Keratinocyte (primary cell): ENCODE measurements at regions not wholly inside any gene's neighbourhood (a gene's known extent, or its start where the extent isn't known, plus 50 kb on each side); places are given as distances from the start of the nearest gene placed in this dataset.

Experiments
- DNase-seq: peaks from one replicate; pipeline ENCODE4 v3.0.0-alpha.2; 2011; ENCODE audit warnings: low read depth, missing footprints, low spot score
- FAIRE-seq: peaks from 2 replicates; lab custom pipeline; 2011; peaks lifted over from hg19 to GRCh38; lab: Jason Lieb, UNC
- H2AFZ ChIP-seq: 2 replicates; pipeline ENCODE4 v1.6.0; 2012; ENCODE audit warnings: low read length, control low read depth, inconsistent platforms; ENCODE audit not compliant: control insufficient read depth
- H3K27ac ChIP-seq: 2 replicates; pipeline ENCODE4 v1.5.1; 2011; ENCODE audit warnings: low read length; ENCODE audit not compliant: control insufficient read depth, insufficient read depth
- H3K27me3 ChIP-seq: 3 replicates; pipeline ENCODE4 v1.6.0; 2011; ENCODE audit warnings: low read length; ENCODE audit not compliant: control insufficient read depth, insufficient read depth; ENCODE audit errors: extremely low read depth
- H3K36me3 ChIP-seq, 2 experiments: 2 replicates in 1 of 2; 3 replicates in 1 of 2; pipeline ENCODE4 v1.5.1; 2011; ENCODE audit warnings: low read length in 2 of 2, mild to moderate bottlenecking in 1 of 2; ENCODE audit not compliant: control insufficient read depth in 2 of 2, insufficient read depth in 2 of 2; ENCODE audit errors: extremely low read depth in 1 of 2
- H3K4me1 ChIP-seq: 3 replicates; pipeline ENCODE4 v1.5.1; 2011; ENCODE audit warnings: low read length; ENCODE audit not compliant: control insufficient read depth, insufficient read depth; ENCODE audit errors: extremely low read depth
- H3K4me2 ChIP-seq: 3 replicates; pipeline ENCODE4 v1.6.0; 2011; ENCODE audit warnings: low read depth, low read length; ENCODE audit not compliant: control insufficient read depth, insufficient read depth; ENCODE audit errors: extremely low read depth
- H3K4me3 ChIP-seq, 3 experiments: fragments of 200-600 bp in 1 of 3; sonication (generic) in 1 of 3; 2 replicates in 2 of 3; 3 replicates in 1 of 3; pipeline ENCODE4 v1.5.1; 2011 to 2016; ENCODE audit warnings: low read length in 3 of 3, mild to moderate bottlenecking in 3 of 3, control low read depth in 2 of 3, inconsistent platforms in 1 of 3, low read depth in 1 of 3, mixed read lengths in 1 of 3, mixed run types in 1 of 3, moderate library complexity in 1 of 3; ENCODE audit not compliant: control insufficient read depth in 2 of 3, insufficient read depth in 2 of 3; ENCODE audit errors: extremely low read depth in 1 of 3
- H3K79me2 ChIP-seq: 2 replicates; pipeline ENCODE4 v1.6.0; 2012; ENCODE audit warnings: low read length; ENCODE audit not compliant: control insufficient read depth, insufficient read depth
- H3K9ac ChIP-seq: 3 replicates; pipeline ENCODE4 v1.6.0; 2011; ENCODE audit warnings: low read length; ENCODE audit not compliant: control insufficient read depth, insufficient read depth; ENCODE audit errors: extremely low read depth
- H3K9me1 ChIP-seq: 3 replicates; pipeline ENCODE4 v1.6.0; 2011; ENCODE audit warnings: low read length; ENCODE audit not compliant: control insufficient read depth, insufficient read depth; ENCODE audit errors: extremely low read depth
- H3K9me3 ChIP-seq: 2 replicates; pipeline ENCODE4 v1.5.1; 2012; ENCODE audit warnings: low read depth, low read length; ENCODE audit not compliant: control insufficient read depth
- H4K20me1 ChIP-seq: 3 replicates; pipeline ENCODE4 v1.6.0; 2011; ENCODE audit warnings: low read length; ENCODE audit not compliant: control insufficient read depth, insufficient read depth; ENCODE audit errors: extremely low read depth
- CTCF ChIP-seq, 3 experiments: IDR thresholded peaks in 1 of 3; conservative IDR thresholded peaks in 1 of 3; optimal IDR thresholded peaks in 1 of 3; 2 replicates in 2 of 3; 3 replicates in 1 of 3; pipeline versions ENCODE3 to v1.5.1; 2011; ENCODE audit warnings: low read length in 3 of 3, mild to moderate bottlenecking in 3 of 3, moderate library complexity in 2 of 3, control low read depth in 1 of 3, inconsistent platforms in 1 of 3; ENCODE audit not compliant: insufficient read depth in 2 of 3; ENCODE audit errors: extremely low read depth in 1 of 3
- EZH2 ChIP-seq: IDR thresholded peaks from one replicate; pipeline ENCODE4 v1.6.1; 2012; ENCODE audit warnings: inconsistent platforms, mild to moderate bottlenecking, low read length, moderate library complexity
- dilution Hi-C: fragments of 300-500 bp; cut with MboI; formaldehyde crosslinking; loops from one replicate; pipeline ENCODE4 v1.7.0; 2020; ENCODE audit warnings: low sequenced_read_pairs; ENCODE audit not compliant: extremely low pct_ligation_motif_present

GRCh38 chr3:187848401-187848800 lies 103.1 kb upstream of the BCL6 start:
- dilution Hi-C loops = no loop called here
- no peaks in the 10 kb centered on the region for H4K20me1 ChIP-seq
- no peak for DNase-seq
- H3K9me3 ChIP-seq = peaks cover 4% of the 10 kb centered on the region
- H3K36me3 ChIP-seq = no peaks in the 10 kb centered on the region
- TF ChIP-seq CTCF (optimal IDR thresholded peaks at IDR 0.05 in 1 of 3, IDR thresholded peaks at IDR 0.05 in 1 of 3, conservative IDR thresholded peaks at IDR 0.05 in 1 of 3; ENCODE audit: extremely low read depth in 1 of 3, insufficient read depth in 2 of 3, low read length in 3 of 3) (no peak), EZH2 (no peak)
- H3K9ac ChIP-seq = no peak overlapping the region
- no peak overlapping the region for H2AFZ ChIP-seq
- peaks cover 7% of the 10 kb centered on the region for H3K4me1 ChIP-seq
- H3K4me3 ChIP-seq = no peak overlapping the region
- no peak overlapping the region for H3K4me2 ChIP-seq
- H3K27ac ChIP-seq = no peak overlapping the region
- no peaks in the 10 kb centered on the region for H3K79me2 ChIP-seq
- H3K27me3 ChIP-seq = no peaks in the 10 kb centered on the region
- H3K9me1 ChIP-seq = no peaks in the 10 kb centered on the region
- no peak for FAIRE-seq

GRCh38 chr3:187849016-187849654 lies 103.9 kb upstream of the BCL6 start:
- no peaks in the 10 kb centered on the region for H3K9me1 ChIP-seq
- dilution Hi-C loops = no loop called here
- H2AFZ ChIP-seq = no peak overlapping the region
- H4K20me1 ChIP-seq = no peaks in the 10 kb centered on the region
- H3K36me3 ChIP-seq = no peaks in the 10 kb centered on the region
- H3K9ac ChIP-seq = no peak overlapping the region
- H3K4me3 ChIP-seq = no peak overlapping the region
- H3K27me3 ChIP-seq = no peaks in the 10 kb centered on the region
- no peaks in the 10 kb centered on the region for H3K79me2 ChIP-seq
- no peak for TF ChIP-seq EZH2
- no peak for TF ChIP-seq CTCF (optimal IDR thresholded peaks at IDR 0.05 in 1 of 3, IDR thresholded peaks at IDR 0.05 in 1 of 3, conservative IDR thresholded peaks at IDR 0.05 in 1 of 3; ENCODE audit: extremely low read depth in 1 of 3, insufficient read depth in 2 of 3, low read length in 3 of 3)
- no peak overlapping the region for H3K4me2 ChIP-seq
- peaks cover 12% of the 10 kb centered on the region for H3K4me1 ChIP-seq
- no peak overlapping the region for H3K27ac ChIP-seq
- FAIRE-seq = no peak
- DNase-seq = no peak
- H3K9me3 ChIP-seq = peaks cover 4% of the 10 kb centered on the region
